HG03520 (cell line): ENCODE measurements at regions not wholly inside any gene's neighbourhood (a gene's known extent, or its start where the extent isn't known, plus 50 kb on each side); places are given as distances from the start of the nearest gene placed in this dataset.
A peak's percentile ranks its signal among the peaks of the same experiment; 100 is the strongest.

ENCODE experiments used
- ATAC-seq: cut with Tn5 transposase; IDR thresholded peaks from one replicate; pipeline ENCODE4 v1.9.1; 2021; ENCODE audit warnings: mild to moderate bottlenecking, moderate library complexity; ENCODE audit not compliant: unreplicated experiment

DNA sequence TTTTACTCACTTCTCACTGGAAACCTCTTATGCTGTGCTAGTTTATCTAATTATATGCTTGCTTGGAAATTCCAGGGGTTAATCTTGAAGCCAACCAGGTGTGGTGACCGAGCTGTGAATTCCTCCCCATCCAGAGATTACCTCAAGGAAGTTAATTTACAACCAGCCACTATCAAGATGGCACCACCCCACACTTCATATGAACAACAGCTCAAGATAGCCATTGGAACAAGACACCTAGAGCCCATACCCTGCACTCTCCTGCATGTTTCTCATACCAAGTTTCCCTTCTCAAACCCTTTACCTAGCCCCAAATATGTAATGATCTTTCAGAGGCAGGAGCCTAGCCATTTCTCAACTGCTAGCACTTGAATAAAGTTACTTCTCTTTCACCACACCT, 2156.9 kb upstream of the C9orf72 start:
- ATAC-seq: no peak

GRCh38 chr9:29740518-29740917, 2167.2 kb upstream of the C9orf72 start:
- no peak for ATAC-seq

GRCh38 chr9:29741169-29741568, 2167.9 kb upstream of the C9orf72 start:
- no peak for ATAC-seq

DNA sequence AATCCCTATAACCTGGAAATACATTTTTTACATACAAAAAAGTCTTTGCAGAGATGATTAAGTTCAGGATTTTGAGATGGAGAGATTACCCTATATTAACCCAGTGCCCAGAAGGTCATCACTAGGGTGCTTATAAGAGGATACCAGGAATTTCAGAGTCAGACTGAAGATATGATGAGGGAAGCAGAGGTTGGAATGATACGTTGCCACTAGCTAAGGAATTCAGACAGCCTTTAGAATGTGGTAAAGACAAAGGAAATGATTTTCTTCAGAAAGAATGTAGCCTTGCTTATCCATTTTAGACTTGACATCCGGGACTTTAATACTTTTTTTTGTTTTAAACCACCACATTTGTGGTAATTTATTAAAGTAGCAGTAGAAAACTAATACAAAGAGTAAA, 2176.8 kb upstream of the C9orf72 start:
- ATAC-seq: no peak

- ATAC-seq: no peak
These were observed 2177.9 kb upstream of the C9orf72 start for GRCh38 chr9:29751226-29751625.

- no peak for ATAC-seq
These were observed 2180.4 kb upstream of the C9orf72 start for GRCh38 chr9:29753638-29754037.

- no peak for ATAC-seq
These were observed 2195.7 kb upstream of the C9orf72 start for GRCh38 chr9:29769019-29769418.

- ATAC-seq: no peak
These were observed 2200.4 kb upstream of the C9orf72 start for GRCh38 chr9:29773676-29774075.

DNA sequence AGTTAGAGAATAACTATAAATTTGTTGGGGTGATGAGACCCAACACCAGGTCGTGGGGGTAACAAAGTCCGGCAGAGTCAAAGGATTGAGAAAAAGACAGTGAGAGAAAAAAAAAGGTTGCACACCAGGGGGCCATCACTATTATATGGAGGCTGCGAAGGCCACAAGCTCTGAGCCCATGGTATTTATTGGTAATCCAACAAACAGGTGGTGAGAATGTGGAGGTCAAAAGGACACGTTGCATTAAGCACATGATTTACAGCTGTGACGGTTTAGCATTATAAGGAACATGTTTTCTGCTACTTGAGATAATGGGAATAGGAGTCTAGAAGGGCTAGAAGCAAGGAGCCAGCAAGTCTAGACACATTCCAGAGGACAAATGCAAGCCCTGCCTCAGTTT, 2202.2 kb upstream of the C9orf72 start:
- ATAC-seq: no peak

DNA sequence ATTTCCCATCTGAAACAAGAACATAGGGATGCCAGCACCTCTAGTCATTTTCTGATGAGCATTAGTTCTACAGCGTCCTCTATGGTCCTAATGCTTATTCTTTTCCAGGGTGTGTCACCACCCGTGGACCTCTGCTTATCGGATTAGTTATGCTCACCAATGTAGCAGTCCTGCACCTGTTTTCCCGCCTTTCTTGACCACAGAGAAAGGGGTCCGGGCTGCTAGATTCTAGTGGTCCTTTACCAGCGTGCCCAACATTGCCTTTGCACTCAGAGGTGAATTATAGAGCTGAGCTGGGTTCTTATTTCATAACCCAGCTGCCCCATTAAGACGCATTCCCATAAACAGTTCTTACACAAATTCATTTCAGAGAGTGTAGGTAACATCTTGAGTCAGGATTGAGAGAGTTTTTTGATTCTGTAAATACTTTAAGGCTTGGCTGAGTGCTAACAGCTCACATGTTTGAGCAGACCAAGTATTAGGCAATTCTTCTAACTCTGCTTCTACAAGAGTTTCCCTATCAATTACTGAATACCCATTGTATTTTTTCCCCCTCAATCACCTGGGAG, 2205.1 kb upstream of the C9orf72 start:
- no peak for ATAC-seq

- ATAC-seq: no peak
These were observed 2220.7 kb upstream of the C9orf72 start for GRCh38 chr9:29793970-29794369.

- peak; percentile 89 for ATAC-seq
These were observed 2223.1 kb upstream of the C9orf72 start for GRCh38 chr9:29796291-29796952.

GRCh38 chr9:29798599-29798998, 2225.3 kb upstream of the C9orf72 start:
- ATAC-seq: no peak

- no peak for ATAC-seq
These were observed 2225.9 kb upstream of the C9orf72 start for GRCh38 chr9:29799227-29799626.

DNA sequence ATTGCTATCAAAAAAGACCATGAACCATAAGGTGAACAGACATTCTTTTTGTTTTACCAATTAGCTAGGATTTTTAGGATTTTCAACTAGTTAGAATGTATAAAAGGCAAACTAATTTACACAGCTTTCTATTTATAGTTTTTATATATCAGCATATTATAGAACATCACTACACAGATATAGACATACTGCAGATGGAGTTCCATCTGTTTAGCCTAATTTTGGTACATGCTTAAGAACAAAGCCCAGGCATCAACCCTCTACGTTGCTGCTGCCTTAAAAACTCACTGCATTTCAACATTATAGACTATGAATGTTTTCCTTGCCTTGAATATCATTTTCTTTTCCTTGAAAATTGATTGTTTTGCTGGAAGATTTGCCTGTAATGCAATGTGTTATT, 2227.5 kb upstream of the C9orf72 start:
- no peak for ATAC-seq

DNA sequence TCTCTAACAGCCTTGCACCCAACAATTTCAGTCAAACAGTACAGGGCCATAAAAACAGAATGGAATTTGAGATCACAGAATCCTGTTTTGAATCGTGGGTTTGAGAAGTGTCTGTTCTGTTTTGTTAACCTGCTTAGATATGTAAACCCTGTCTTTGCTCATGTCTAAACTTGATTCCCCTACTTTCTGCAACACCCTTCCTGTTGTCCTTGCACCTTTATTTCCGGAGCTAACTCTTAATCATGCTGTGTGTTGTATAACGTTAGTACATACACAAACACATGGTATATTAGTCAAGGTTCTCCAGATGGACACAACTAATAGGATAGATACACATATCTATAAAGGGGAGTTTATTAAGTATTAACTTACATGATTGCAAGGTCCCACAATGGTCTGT, 2229.2 kb upstream of the C9orf72 start:
- ATAC-seq: no peak

DNA sequence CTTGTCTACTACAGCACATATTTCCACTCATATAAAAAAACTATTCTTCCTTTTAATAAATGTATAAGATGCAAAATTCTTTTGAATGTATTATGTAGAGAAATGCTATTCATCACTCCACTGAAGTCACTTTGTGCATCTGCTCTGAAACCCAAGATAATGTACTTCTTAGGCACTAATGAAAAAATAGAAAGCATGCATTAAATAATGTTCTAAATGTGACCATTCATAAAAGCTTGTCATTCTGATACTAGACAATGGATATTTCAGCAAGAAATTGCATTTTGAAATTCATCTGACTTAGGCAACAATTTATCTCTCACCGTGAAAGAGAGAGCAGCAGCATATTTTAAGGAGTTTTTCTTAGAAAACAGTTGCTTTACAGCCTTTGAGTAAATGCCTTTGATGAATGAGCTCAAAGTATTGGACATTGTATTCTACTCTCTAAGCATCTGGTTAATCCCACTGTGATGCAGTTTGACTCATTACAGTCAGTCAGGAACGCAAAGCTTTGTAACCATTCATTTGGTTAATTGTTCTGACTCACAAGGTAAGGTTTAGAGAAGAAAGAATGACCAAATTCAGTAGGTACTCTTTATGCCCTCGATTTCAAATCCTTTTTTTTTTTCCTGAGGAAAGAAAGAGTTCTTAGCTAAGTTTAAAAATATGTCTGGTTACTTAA, 2233.8 kb upstream of the C9orf72 start:
- ATAC-seq: no peak

DNA sequence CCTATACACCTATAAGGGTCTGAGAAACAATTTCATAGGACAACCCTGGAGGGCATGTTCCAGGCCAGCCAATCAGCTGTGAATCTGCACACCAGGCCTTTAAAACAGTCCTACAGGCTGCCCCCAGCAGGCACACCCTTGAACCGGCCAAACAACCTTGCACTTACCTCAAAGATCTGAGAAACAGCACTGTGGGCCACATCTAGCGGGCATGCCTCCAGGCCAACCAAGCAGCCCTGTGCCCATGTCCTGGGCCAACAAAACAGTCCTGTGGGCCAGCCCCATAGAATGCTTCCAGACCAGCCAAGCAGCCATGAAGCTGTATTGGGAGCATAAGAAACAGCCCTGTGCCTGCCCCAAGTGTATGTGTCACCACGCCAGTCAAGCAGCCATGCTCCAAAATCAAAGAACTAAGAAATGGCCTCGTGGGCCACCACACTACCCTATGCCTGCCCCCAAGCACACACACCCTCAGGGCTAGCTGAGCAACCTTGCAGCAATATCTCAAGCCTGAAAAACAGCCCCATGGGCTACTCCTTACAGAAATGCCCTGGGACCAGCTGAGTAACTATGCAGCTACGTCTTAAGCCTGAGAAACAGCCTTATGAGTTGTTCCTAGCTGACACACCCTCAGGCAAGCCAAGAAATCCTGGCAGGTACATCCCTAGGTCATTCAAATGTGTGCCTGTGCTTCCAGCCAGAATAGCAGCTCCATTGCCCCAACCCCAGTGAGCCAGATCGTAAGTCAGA, 2243.8 kb upstream of the C9orf72 start:
- ATAC-seq: no peak

DNA sequence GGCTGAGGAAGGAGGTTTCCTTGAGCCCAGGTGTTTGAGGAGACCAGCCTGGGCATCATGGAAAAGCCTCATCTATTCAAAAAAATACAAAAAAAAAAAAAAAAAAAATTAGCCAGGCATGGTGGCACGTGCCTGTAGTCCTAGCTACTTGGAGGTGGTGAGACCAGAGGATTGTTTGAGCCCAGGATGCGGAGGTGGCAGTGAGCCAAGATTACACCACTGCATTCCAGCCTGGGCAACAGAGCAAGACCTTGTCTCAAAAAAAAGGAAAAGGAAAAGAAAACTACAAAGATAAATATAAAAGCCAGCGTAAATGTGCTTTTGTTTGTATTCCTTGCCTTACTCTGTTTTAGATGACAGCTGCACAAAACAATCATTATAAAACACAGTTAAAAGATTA, 2249.2 kb upstream of the C9orf72 start:
- ATAC-seq: no peak

DNA sequence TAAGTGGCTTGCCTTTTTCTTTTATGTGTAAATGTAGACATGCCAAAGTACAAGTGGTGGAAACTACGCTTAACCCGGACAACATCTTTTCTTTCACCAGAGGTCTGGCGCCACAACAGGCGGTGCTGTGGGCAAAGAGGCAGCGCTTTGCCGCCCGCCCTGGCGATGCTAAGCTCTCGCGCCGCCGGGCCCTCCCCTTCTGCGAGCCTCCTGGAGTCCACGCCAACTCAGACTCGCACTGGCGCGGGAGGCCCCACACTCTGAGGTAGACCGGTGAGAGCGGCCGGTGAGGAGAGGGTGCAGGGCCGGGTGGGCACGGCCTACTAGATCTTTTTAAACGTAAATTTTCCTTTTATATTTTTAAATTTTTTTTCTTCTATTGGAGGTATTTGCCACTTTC, 2253.1 kb upstream of the C9orf72 start:
- no peak for ATAC-seq

DNA sequence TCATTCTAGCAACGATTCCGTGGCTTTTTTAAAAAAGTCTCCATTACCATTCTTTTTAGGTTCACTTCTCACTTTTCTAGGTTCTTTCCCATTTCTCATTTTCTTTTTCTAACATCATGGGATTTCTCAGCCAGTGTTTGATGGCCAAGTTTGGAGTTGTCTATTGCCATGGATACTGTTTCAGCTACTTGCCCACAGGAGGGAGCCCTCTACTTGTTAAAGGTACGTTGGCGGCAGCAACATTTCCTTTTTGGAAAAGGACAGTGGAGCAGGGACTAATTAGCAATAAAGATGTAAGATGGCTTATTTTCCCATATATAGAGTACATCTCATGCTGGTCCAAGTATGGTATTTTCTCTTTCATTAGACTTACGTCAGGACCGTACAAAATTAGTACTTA, 2257.5 kb upstream of the C9orf72 start:
- ATAC-seq: no peak

DNA sequence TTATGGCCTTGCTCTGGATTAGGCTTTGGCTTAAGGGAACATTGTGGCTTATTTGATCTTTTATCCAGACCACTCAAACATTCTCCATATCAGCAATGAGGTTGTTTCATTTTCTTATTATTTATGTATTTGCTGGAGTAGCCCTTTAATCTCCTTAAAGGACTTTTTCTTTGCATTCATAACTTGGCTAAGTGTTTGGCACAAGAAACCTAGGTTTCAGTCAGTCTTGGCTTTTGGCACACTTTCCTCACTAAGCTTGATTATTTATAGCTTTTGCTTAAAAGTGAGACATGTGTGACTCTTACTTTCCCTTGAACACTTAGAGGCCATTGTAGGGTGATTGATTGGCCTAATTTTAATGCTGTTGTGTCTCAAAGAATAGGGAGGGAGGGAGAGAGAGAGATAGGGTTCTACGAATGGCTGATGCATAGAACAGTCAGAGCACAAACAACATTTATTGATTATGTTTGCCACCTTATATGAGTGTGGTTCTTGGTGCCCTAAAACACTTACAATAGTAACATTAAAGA, 2265.3 kb upstream of the C9orf72 start:
- ATAC-seq: no peak
